GM23248 (cell line): ENCODE measurements at regions not wholly inside any gene's neighbourhood (a gene's known extent, or its start where the extent isn't known, plus 50 kb on each side); places are given as distances from the start of the nearest gene placed in this dataset.

ENCODE experiments used
- EZH2 ChIP-seq: fragments of 200-600 bp; sonication (generic); IDR thresholded peaks from 2 replicates; pipeline ENCODE4 v1.6.1; 2018; ENCODE audit warnings: antibody characterized with exemption, mild to moderate bottlenecking; ENCODE audit not compliant: insufficient read depth, poor library complexity, severe bottlenecking
- EZH2phosphoT487 ChIP-seq: fragments of 200-600 bp; sonication (generic); IDR thresholded peaks from 2 replicates; pipeline ENCODE4 v1.6.1; 2018; ENCODE audit warnings: antibody characterized with exemption, moderate library complexity, mild to moderate bottlenecking, low read depth; ENCODE audit not compliant: insufficient read depth

GRCh38 chr13:64333888-64334287 lies 2896.2 kb downstream of the PCDH9 start:
- no peak for TF ChIP-seq EZH2phosphoT487
- TF ChIP-seq EZH2 = no peak
